HPDE6-E6E7 (cell line): ENCODE measurements at regions not wholly inside any gene's neighbourhood (a gene's known extent, or its start where the extent isn't known, plus 50 kb on each side); places are given as distances from the start of the nearest gene placed in this dataset.
"Not testable (repeated sequence)": the region's sequence is repeated elsewhere in the genome, so short reads cannot be mapped to it uniquely, and the experiment has no call there.

Experiments
- DNase-seq: peaks from one replicate; pipeline ENCODE4 v3.0.0; 2011; ENCODE audit warnings: missing footprints; ENCODE audit errors: extremely low spot score

- no peak for DNase-seq
These were observed 109.1 kb downstream of the SEPTIN7 start for GRCh38 chr7:35909870-35910357.

- DNase-seq, result not testable (repeated sequence)
These were observed 109.8 kb downstream of the SEPTIN7 start for GRCh38 chr7:35910621-35911020.

- DNase-seq, result not testable (repeated sequence)
These were observed 112.5 kb downstream of the SEPTIN7 start for GRCh38 chr7:35913350-35913749.

GRCh38 chr7:35914214-35914613 lies 113.4 kb downstream of the SEPTIN7 start:
- DNase-seq, result not testable (repeated sequence)

GRCh38 chr7:35915247-35915955 lies 114.5 kb downstream of the SEPTIN7 start:
- DNase-seq, result not testable (repeated sequence)

GRCh38 chr7:35918217-35918616 lies 117.4 kb downstream of the SEPTIN7 start:
- not testable (repeated sequence) for DNase-seq

GRCh38 chr7:35919607-35920006 lies 118.8 kb downstream of the SEPTIN7 start:
- not testable (repeated sequence) for DNase-seq

- DNase-seq, result not testable (repeated sequence)
These were observed 120.5 kb downstream of the SEPTIN7 start for GRCh38 chr7:35921338-35921737.

GRCh38 chr7:35924668-35925067 lies 123.8 kb downstream of the SEPTIN7 start:
- DNase-seq, result not testable (repeated sequence)

- DNase-seq, result not testable (repeated sequence)
These were observed 126.1 kb downstream of the SEPTIN7 start for GRCh38 chr7:35926966-35927365.

GRCh38 chr7:35931134-35931533 lies 130.3 kb downstream of the SEPTIN7 start:
- DNase-seq, result not testable (repeated sequence)

GRCh38 chr7:35931551-35931950 lies 130.7 kb downstream of the SEPTIN7 start:
- DNase-seq, result not testable (repeated sequence)

GRCh38 chr7:35940695-35941094 lies 139.8 kb downstream of the SEPTIN7 start:
- not testable (repeated sequence) for DNase-seq

GRCh38 chr7:35945621-35946020 lies 144.8 kb downstream of the SEPTIN7 start:
- DNase-seq, result not testable (repeated sequence)

- not testable (repeated sequence) for DNase-seq
These were observed 154.9 kb downstream of the SEPTIN7 start for GRCh38 chr7:35955735-35956134.

- DNase-seq, result not testable (repeated sequence)
These were observed 156.1 kb downstream of the SEPTIN7 start for GRCh38 chr7:35956988-35957387.

- not testable (repeated sequence) for DNase-seq
These were observed 160.4 kb downstream of the SEPTIN7 start for GRCh38 chr7:35961260-35961659.

- not testable (repeated sequence) for DNase-seq
These were observed 161.8 kb downstream of the SEPTIN7 start for GRCh38 chr7:35962607-35963006.

GRCh38 chr7:35967366-35968139 lies 166.7 kb downstream of the SEPTIN7 start:
- no peak for DNase-seq

GRCh38 chr7:35968140-35968940 lies 167.5 kb downstream of the SEPTIN7 start:
- DNase-seq, result no peak

- DNase-seq, result no peak
These were observed 168.2 kb downstream of the SEPTIN7 start for GRCh38 chr7:35969066-35969465.

GRCh38 chr7:35970458-35970857 lies 169.6 kb downstream of the SEPTIN7 start:
- DNase-seq, result no peak
